GM18502 (cell line): ENCODE measurements at regions not wholly inside any gene's neighbourhood (a gene's known extent, or its start where the extent isn't known, plus 50 kb on each side); places are given as distances from the start of the nearest gene placed in this dataset.
"Not testable (repeated sequence)": the region's sequence is repeated elsewhere in the genome, so short reads cannot be mapped to it uniquely, and the experiment has no call there.

Experiments used
- ATAC-seq: cut with Tn5 transposase; IDR thresholded peaks from one replicate; pipeline ENCODE4 v1.9.1; 2021; ENCODE audit warnings: mild to moderate bottlenecking; ENCODE audit not compliant: unreplicated experiment, poor library complexity

DNA sequence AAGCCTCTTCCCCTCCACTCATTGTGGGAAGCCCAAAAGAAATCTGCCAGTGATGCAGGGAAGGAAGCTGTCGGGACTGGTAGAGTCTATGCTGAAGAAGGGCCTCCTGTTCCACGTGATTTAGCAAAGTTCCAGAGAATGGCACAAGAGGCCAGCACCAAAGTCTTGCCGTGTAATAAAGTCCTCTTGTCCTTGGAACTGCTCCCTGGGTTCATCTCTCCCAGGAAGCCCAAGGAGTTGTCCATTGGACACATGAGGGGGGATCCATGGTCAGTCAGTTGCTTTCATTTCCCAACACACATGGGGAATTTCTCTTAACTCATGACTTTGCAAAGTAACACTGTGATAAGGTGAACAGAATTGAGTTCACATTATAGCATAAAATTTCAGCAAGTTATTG is 116.1 kb upstream of the RAB4A start:
- ATAC-seq, result no peak

DNA sequence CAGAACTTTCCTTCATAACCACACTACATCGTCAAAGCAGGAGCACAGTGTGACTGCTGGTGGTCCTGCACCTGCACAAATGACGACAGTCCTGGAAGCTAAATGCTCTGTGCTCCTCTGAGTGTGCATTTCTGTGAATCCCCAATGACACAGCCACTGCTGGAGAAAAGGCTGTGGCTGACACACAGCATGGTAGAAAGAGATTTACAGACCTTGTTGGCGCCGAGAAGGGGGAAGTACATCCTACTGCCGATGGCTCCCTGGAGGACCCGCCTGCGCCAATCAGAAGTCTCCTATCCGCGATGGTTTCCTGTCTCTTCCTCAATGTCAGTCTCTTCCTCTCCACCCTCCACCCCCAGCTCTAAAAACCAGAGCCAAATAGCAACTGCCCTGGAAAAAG is 115.4 kb upstream of the RAB4A start:
- ATAC-seq, result no peak

DNA sequence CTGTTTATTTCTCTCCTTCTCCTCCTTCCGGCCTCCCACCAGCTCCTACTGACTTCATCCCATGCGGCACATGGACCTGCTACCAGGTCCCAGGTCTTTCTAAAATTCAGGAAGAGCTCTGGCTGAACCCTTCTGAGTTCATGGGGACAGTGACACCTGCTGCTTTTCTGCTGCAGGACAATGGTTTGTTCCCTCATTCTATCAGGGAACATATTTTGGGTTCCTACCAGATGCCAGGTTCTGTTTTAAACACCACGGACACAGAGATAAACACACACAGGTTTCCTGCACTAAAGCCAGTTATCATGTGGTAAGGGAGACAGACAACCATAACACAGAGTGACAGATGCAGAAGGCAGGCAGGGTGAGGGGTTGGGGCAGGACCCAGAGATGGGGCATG is 114.0 kb upstream of the RAB4A start:
- ATAC-seq, result no peak

DNA sequence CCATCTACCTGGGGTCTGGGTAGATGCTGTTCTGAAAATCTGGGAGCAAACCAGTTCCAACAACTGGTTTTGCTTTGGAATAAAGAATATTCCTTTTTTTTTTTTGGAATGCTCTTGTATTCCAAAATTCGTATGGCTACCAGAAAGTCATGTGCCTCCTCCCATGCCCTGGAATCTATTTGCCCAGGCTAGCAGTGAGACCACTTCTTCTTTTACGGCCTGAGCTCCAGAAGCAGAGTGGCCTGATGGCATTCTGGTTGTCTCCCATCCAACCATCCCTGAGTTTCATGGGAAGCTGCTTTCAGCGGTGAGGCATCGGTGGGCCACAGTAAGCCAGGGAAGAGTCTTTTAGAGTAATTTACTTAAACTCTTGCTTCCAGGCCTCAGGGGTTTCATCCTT is 113.4 kb upstream of the RAB4A start:
- ATAC-seq, result no peak

DNA sequence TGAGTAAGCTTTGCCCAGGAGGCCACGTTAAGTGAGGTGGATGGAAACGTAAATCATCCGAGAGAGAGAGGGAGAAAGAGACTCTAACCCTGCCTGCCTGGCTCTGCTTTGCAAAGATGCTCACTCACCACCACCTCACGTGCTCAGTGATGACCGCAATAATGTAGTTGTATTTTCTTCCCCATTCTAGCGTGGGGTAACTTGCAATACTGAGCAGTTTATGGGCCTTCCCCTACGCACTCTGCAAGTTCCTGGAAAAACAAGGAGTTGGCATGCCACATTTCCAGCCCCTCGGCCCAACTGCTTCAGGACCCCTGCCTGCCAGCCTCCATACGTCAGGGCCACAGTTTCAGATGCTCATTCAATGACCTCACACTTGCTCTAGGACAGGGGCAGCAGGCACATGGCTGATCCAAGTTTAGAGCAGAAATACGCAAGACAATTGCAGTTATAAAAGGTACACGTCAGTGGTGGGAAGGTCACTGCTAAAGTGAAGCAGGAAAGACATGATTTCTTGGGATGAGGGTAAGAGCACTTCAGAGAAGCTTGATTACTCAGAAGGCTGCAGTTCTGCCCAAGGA is 112.5 kb upstream of the RAB4A start:
- ATAC-seq, result no peak

DNA sequence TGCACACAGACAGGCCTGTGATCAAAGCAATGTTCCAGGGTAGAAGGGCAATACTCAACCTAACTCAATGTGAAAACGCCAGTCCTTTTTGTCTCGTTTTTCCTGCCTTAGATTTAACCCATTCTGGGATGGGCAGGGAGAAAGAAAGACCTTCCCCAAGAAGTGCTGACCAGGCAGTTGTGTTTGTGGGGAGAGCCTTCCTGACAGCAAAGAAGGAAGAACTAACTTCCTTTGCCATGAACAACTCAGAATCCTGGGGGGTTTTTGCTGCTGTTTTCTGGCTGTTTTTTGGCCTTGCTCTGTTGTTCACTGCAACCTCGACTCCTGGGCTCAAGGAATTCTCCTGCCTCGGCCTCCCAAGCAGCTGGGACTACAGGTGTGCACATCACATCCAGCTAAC is 112.0 kb upstream of the RAB4A start:
- no peak for ATAC-seq

DNA sequence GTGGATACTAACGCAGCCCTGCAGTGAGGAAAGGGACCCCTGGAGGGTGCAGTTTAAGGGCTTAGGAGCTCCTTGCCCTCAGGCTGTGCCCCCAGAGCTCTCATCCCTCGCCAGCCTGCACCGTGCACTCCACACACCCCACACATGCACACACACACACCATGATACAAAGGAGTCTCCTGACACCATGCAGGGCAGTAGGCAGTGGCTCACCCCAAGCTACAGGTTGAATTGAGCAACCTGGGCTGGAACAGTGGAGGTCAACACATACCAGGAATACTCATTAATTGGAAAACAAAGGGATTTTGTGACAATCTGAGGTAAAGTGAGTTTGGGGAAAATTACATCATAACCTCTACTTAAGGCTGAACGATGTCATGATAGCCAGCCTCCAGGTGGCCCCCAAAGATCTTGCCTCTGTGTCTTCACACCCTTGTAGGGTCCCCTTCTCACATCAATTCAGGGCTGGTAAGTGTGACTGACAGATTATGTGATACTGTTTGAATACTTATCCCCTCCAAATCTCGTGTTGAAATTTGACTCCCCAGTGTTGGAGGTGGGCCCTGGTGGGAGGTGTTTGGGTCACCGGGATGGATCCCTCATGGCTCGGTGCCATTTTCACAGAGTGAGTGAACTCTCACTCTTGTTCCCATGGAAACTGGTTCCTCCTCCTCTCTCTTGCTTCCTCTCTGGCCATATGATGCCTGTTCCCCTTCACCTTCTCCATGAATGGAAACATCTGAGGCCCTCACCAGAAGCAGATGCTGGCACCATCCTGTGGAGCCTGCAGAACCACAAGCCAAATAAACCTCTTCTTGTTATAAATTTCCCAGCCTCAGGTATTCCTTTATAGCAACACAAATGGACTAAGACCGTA is 111.0 kb upstream of the RAB4A start:
- ATAC-seq, result no peak

DNA sequence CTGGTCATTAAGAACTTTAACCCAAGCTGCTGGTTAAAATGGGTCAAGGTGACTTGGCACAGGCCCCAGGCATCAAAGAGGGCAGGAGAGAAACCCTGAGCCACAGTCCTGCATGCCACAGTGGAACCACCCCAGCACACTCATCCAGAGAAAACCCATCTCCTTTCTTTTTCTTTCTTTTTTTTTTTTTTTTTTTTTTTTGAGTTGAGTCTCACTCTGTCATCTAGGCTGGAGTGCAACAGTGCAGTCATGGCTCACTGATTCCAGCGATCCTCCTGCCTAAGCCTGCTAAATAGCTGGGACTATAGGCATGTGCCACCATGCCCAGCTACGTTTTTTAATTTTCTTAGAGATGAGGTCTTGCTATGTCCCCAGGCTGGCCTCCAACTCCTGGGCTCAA is 109.2 kb upstream of the RAB4A start:
- ATAC-seq, result no peak

DNA sequence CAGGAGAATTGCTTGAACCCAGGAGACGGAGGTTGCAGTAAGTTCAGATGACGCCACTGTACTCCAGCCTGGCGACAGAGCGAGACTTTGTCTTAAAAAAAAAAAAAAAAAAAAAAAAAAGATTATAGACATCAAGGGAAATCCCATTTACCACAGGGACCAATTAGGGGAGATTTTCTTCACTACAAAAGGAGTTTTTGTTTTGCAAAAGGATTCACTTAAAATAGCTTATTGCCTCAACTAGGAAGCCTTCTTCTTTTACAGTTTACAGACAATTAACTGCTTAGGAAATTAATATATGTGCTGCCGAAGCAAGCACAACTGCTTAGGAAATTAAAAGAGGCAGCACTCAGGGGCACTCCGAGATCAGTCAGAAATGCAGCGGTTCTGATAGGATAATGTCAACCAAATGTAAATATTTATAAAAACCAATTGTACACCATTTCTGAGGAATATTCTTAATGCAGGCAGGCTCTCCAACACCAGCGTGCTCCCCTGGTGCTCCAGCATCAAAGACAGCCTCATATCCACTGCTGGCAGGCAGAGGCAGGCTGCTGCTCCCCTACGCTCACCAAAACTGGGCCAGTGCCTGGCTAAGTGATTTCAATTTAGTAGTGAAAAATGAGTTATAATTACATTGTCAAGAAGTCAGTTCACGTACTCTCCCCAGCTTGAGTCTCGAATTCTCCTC is 107.9 kb upstream of the RAB4A start:
- no peak for ATAC-seq

DNA sequence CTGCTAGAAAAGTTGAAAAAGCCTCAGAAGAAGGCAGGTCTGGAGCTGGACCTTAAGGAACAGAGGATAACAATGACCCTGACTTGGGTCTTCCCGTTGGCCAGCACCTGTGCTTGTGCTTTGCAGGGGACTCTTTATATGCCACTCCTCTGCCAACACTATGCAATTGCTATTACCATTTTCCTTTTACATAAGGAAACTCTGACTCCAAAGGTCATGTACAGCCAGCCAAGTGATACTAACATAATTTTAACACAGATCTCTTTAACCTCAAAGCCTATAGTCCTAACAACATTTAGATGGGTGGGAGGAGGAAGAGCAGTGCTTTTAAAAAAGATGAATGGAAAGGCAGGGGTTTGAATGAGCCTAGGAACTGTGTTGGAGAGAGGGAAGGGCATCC is 106.6 kb upstream of the RAB4A start:
- no peak for ATAC-seq

DNA sequence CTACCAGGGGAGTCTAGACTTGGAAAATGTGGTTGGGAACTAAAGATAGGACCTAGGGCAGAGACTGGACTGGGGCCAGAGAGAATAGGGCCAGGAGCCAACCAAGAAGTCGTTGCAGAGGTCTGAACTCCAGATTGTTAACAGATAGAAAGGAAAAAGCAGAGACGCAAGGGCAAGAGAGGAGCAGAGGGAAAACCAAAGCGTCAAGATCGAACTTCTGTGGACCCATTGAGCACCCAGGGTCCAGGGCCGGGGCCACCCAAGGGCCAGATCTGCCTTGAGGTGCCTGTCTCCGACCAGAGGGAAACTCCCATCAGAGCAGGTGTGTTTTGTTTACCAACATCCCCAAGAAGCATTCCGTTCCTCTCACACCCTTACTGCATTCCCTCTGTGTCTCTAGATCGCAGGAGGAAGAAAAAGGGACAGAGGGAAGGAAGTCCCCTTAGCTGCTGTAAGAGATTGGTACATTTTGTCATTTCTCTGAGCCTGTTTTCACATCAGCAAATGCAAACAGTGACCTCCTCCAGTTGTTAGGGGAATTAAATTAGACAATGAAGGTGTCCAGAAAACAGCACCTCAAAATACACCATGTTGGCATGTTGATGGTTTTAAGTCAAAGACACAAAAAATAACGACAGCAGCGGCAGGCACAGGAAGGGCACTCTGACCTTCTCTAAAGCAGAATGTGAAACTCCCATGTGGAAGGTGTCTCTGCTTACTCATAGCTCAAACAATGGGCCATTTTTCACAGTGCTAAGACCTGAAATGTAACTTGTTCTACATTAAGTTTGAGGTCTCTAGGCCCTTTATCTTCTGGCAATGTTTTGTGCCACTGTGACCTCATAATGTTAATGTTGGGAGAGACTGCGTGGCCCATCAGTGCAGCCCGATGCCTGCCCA is 105.8 kb upstream of the RAB4A start:
- no peak for ATAC-seq

DNA sequence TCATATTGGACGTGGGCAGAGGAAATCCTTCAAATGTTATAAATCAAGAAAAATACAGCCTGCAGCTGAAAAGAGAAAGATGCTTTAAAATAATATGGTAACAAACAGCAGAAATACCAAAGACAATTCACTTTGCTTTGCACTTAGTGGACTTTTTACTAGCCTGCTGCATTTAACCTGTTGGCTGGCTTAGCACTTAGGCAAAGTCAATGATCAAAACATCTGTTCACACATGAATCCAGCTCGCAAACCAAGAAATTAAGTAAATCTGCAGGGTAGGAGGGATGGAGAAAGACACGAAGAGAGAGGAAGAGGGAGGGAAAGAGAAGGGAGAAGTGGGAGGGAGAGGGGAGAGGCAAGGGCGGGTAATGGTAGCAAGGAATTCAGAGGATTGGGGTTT is 103.6 kb upstream of the RAB4A start:
- ATAC-seq, result no peak

DNA sequence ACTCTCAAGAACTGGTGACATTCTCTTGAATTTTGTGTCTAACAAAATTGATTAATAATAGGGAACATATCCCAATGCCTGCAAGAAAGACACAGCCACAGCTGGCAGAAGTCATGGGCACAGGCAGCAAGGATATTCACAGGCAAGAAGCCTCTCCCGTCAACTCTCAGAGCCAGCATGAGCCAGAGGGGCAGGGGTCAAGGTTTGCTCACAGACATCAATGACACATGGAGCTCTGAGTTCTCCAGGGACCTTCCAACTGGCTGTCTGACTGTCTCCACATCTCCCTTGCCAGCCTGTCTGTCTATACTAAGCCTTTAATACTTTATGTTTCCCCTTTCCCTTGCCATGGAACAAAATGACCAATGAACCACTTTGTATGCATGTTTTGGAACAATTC is 101.5 kb upstream of the RAB4A start:
- no peak for ATAC-seq

DNA sequence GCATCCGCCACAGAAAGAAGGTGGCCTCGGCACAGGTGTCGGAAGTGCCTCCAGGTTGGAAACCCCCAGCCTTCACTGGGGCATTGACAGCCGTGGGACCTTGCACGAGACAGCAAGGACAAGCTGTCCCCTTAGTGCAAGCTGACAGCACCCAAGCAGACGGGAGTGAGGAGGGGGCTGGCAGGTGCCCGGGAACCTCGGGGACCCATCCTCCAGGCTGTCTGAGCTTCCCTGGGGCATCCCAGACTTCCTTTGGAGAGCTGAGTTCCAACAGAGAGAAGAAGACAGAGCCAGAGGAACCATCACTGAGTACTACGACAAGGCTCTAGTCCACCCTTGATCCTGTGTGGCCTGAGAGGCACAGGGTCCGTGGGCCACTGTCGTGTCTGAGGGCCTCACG is 100.6 kb upstream of the RAB4A start:
- ATAC-seq, result no peak

DNA sequence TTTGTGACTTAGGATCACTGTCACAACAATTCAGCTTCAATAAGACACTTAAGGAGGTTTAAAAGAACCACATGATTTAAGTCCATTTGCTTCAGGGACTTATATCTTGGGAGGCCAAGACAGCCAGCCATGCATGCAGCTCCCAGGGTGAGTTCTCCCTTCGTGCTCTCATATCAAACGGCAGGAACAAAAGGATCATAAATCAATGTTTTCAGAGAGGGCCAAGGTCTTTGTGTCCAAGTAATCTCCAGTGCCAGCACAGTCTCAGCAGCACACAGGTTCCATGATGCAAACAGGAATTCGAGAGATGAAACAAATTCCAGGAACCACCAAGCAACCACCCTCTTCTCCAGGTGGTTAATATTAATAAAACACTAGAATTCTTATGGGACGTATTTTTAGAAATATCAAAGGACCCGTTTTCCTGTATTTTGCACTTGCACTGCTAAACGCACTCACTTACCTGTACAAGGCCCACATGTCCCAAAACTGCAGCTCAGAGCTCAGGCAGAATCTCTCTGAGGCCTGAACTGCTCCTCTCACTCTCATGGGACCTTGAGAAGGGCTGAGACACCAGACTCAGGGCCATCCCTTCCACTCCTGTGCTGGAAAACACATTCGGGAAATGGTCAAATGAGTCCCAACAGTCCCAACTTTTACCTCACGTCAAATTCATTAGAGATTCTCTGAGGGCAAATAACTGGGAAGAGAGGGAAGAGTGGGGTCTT is 100.0 kb upstream of the RAB4A start:
- ATAC-seq, result no peak

DNA sequence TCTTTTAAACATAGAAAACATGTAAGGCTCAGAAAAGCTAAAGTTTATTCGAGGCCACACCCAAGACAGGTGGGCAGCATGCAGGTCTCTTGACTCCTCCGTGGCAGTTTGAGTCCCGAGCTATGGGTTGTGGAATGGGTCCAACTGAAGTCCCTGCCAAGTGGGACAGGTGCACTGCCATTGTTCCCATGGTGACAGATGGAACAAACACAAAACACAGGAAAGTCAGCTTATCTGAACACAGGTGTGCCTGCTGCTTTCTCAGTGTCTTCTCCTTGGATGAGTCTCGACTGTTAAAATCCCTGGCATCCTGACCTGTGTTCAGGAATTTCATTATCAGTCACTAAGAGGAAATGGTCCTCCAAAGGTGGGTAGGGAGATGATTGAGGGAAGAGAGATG is 99.0 kb upstream of the RAB4A start:
- no peak for ATAC-seq

DNA sequence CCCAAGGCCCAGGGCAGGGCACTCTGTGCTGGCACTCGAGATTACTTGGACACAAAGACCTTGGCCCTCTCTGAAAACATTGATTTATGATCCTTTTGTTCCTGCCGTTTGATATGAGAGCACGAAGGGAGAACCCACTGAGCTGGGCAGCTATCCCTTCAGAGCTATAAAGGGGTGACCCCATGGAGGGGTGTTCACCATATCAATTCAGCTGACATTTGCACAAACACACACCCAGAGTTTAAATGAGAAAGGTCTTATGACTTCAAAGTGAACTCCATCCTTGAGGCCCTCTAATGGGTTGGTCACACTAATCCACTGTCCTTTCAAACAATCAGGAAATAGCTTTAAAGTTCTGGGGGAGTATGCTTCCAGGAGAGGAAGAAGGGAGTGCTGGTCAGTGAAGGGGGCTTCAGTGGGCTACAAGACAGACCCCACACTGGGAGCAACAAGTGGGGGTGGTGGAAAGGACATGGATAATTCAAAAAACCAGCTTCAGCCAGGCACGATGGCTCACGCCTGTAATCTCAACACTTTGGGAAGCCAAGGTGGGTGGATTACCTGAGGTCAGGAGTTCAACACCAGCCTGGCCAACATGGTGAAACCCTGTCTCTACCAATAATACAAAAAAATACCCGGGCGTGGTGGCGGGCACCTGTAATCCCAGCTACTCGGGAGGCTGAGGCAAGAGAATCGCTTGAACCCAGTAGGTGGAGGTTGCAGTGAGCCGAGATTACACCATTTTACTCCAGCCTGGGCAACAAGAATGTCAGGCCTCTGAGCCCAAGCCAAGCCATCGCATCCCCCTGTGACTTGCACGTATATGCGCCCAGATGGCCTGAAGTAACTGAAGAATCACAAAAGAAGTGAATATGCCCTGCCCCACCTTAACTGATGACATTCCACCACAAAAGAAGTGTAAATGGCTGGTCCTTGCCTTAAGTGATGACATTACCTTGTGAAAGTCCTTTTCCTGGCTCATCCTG is 97.1 kb upstream of the RAB4A start:
- ATAC-seq, result not testable (repeated sequence)

DNA sequence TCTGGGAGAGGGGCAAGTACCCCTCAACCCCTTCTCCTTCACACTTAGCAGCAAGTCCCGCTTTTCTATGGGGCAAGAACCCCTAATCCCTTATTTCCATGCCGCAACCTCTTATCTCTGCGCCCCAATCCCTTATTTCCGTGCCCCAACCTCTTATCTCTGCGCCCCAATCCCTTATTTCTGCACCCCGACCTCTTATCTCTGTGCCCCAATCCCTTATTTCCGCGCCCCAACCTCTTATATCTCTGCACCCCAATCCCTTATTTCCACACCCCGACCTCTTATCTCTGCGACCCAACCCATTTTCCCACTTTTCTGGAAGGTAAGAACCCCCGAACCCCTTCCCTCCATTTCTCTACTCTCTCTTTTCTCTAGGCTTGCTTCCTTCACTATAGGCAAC is 95.6 kb upstream of the RAB4A start:
- not testable (repeated sequence) for ATAC-seq

DNA sequence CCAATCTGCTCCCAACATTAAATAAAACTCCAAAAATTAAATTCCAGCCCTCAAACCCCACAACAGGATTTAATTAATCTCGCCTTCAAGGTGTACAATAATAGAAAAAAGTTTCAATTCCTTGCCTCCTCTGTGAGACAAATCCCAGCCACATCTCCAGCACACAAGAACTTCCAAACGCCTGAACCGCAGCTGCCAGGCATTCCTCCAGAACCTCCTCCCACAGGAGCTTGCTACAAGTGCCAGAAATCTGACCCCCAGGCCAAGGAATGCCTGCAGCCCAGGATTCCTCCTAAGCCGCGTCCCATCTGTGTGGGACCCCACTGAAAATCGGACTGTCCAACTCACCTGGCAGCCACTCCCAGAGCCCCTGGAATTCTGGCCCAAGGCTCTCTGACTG is 94.5 kb upstream of the RAB4A start:
- not testable (repeated sequence) for ATAC-seq
